GM23248 (cell line): ENCODE measurements at regions not wholly inside any gene's neighbourhood (a gene's known extent, or its start where the extent isn't known, plus 50 kb on each side); places are given as distances from the start of the nearest gene placed in this dataset.

Source experiments
- EZH2 ChIP-seq: fragments of 200-600 bp; sonication (generic); IDR thresholded peaks from 2 replicates; pipeline ENCODE4 v1.6.1; 2018; ENCODE audit warnings: antibody characterized with exemption, mild to moderate bottlenecking; ENCODE audit not compliant: insufficient read depth, poor library complexity, severe bottlenecking
- EZH2phosphoT487 ChIP-seq: fragments of 200-600 bp; sonication (generic); IDR thresholded peaks from 2 replicates; pipeline ENCODE4 v1.6.1; 2018; ENCODE audit warnings: antibody characterized with exemption, moderate library complexity, mild to moderate bottlenecking, low read depth; ENCODE audit not compliant: insufficient read depth

GRCh38 chr7:128165927-128166420 is 75.1 kb upstream of the LEP start:
- TF ChIP-seq EZH2 (no peak), EZH2phosphoT487 (no peak)
